ENCODE measurements at regions not wholly inside any gene's neighbourhood (a gene's known extent, or its start where the extent isn't known, plus 50 kb on each side); places are given as distances from the start of the nearest gene placed in this dataset.

DNA sequence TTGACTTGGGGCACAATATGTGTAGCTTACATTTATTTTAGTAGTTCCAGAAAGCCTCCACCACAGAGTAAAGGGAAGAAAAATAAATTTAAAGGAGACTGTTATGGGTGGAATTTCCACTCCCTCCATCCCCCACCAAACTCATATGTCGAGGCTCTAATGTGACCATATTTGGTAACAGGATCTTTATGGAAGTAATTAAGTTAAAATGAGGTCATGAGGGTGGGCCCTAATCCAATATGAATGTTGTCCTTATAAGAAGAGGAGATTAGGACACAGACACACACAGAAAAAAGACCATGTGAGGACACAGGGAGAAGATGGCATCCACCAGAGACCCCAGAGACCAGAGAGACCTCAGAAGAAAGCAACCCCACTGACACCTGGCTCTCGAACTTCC, 189.7 kb downstream of the EDN1 start:
- TF ChIP-seq EZH2 (IDR thresholded peaks at IDR 0.05; ENCODE audit: low read length), result no peak
- TF ChIP-seq, protein P1, sequence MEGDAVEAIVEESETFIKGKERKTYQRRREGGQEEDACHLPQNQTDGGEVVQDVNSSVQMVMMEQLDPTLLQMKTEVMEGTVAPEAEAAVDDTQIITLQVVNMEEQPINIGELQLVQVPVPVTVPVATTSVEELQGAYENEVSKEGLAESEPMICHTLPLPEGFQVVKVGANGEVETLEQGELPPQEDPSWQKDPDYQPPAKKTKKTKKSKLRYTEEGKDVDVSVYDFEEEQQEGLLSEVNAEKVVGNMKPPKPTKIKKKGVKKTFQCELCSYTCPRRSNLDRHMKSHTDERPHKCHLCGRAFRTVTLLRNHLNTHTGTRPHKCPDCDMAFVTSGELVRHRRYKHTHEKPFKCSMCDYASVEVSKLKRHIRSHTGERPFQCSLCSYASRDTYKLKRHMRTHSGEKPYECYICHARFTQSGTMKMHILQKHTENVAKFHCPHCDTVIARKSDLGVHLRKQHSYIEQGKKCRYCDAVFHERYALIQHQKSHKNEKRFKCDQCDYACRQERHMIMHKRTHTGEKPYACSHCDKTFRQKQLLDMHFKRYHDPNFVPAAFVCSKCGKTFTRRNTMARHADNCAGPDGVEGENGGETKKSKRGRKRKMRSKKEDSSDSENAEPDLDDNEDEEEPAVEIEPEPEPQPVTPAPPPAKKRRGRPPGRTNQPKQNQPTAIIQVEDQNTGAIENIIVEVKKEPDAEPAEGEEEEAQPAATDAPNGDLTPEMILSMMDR (optimal IDR thresholded peaks at IDR 0.05 in 1 of 3, IDR thresholded peaks at IDR 0.05 in 1 of 3, conservative IDR thresholded peaks at IDR 0.05 in 1 of 3; ENCODE audit: extremely low read depth in 1 of 3, insufficient read depth in 2 of 3, low read length in 3 of 3), result no peak
